DND-41 (cell line): ENCODE measurements at regions not wholly inside any gene's neighbourhood (a gene's known extent, or its start where the extent isn't known, plus 50 kb on each side); places are given as distances from the start of the nearest gene placed in this dataset.

Experiments
- EZH2 ChIP-seq: IDR thresholded peaks from 3 replicates; pipeline ENCODE4 v1.6.1; 2012; ENCODE audit warnings: borderline replicate concordance, low read depth, mild to moderate bottlenecking, moderate library complexity, low read length, inconsistent platforms; ENCODE audit not compliant: severe bottlenecking
- TF ChIP-seq, protein P1 (sequence below): IDR thresholded peaks from 2 replicates; pipeline ENCODE4 v1.5.1; 2012; ENCODE audit warnings: borderline replicate concordance, low read length, moderate library complexity, mild to moderate bottlenecking; ENCODE audit not compliant: poor library complexity, severe bottlenecking; ENCODE audit errors: extremely low read depth

GRCh38 chr13:63880705-63881104 is 2465.1 kb upstream of the PCDH20 start:
- TF ChIP-seq, protein P1, sequence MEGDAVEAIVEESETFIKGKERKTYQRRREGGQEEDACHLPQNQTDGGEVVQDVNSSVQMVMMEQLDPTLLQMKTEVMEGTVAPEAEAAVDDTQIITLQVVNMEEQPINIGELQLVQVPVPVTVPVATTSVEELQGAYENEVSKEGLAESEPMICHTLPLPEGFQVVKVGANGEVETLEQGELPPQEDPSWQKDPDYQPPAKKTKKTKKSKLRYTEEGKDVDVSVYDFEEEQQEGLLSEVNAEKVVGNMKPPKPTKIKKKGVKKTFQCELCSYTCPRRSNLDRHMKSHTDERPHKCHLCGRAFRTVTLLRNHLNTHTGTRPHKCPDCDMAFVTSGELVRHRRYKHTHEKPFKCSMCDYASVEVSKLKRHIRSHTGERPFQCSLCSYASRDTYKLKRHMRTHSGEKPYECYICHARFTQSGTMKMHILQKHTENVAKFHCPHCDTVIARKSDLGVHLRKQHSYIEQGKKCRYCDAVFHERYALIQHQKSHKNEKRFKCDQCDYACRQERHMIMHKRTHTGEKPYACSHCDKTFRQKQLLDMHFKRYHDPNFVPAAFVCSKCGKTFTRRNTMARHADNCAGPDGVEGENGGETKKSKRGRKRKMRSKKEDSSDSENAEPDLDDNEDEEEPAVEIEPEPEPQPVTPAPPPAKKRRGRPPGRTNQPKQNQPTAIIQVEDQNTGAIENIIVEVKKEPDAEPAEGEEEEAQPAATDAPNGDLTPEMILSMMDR = no peak
- no peak for TF ChIP-seq EZH2
